ENCODE measurements at regions not wholly inside any gene's neighbourhood (a gene's known extent, or its start where the extent isn't known, plus 50 kb on each side); places are given as distances from the start of the nearest gene placed in this dataset.
"Not testable (repeated sequence)": the region's sequence is repeated elsewhere in the genome, so short reads cannot be mapped to it uniquely, and the experiment has no call there.

DNA sequence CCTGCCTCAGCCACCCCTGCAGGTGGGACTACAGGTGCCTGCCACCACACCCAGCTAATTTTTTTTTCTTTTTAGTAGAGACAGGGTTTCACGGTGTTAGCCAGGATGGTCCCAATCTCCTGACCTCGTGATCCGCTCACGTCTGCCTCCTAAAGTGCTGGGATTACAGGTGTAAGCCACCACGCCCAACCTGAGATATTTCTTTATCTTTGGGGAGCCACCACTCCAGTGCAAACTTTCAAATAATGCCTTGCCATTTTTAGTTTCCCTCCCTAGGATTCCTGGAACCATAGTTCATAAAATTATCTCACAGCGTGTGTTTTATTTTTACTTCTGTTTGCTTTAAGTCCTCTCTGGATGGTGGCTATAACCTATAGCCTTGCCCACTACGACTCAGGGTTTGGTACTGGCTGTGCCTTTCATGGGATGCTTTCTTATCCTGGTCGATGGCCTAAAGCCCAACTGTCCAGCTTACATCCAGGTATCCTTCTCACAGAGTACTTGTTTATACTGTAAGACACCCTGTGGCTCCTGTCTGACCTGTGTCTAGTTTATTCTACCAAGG is 374.7 kb upstream of the NPAP1 start:
- TF ChIP-seq, protein P1, sequence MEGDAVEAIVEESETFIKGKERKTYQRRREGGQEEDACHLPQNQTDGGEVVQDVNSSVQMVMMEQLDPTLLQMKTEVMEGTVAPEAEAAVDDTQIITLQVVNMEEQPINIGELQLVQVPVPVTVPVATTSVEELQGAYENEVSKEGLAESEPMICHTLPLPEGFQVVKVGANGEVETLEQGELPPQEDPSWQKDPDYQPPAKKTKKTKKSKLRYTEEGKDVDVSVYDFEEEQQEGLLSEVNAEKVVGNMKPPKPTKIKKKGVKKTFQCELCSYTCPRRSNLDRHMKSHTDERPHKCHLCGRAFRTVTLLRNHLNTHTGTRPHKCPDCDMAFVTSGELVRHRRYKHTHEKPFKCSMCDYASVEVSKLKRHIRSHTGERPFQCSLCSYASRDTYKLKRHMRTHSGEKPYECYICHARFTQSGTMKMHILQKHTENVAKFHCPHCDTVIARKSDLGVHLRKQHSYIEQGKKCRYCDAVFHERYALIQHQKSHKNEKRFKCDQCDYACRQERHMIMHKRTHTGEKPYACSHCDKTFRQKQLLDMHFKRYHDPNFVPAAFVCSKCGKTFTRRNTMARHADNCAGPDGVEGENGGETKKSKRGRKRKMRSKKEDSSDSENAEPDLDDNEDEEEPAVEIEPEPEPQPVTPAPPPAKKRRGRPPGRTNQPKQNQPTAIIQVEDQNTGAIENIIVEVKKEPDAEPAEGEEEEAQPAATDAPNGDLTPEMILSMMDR (IDR thresholded peaks at IDR 0.05; ENCODE audit: low read depth, low read length): not testable (repeated sequence)
- TF ChIP-seq EZH2phosphoT487 (IDR thresholded peaks at IDR 0.05; ENCODE audit: low read depth): not testable (repeated sequence)
